ENCODE measurements at regions not wholly inside any gene's neighbourhood (a gene's known extent, or its start where the extent isn't known, plus 50 kb on each side); places are given as distances from the start of the nearest gene placed in this dataset.

GRCh38 chr15:61736790-61737189 is 323.5 kb downstream of the VPS13C start:
- no peak for DNase-seq

GRCh38 chr15:61731099-61731498 is 329.1 kb downstream of the VPS13C start:
- no peak for DNase-seq

- DNase-seq = no peak
Measured at GRCh38 chr15:61729646-61730045, 330.6 kb downstream of the VPS13C start.

GRCh38 chr15:61726166-61726565 is 334.1 kb downstream of the VPS13C start:
- DNase-seq = no peak

GRCh38 chr15:61725251-61725650 is 335.0 kb downstream of the VPS13C start:
- DNase-seq = no peak

- DNase-seq = no peak
Measured at GRCh38 chr15:61724251-61724939, 335.9 kb downstream of the VPS13C start.

- DNase-seq = no peak
Measured at GRCh38 chr15:61721418-61721817, 338.8 kb downstream of the VPS13C start.

- no peak for DNase-seq
Measured at GRCh38 chr15:61720197-61720704, 340.0 kb downstream of the VPS13C start.

- no peak for DNase-seq
Measured at GRCh38 chr15:61715082-61715481, 345.2 kb downstream of the VPS13C start.

- no peak for DNase-seq
Measured at GRCh38 chr15:61712129-61712759, 348.0 kb downstream of the VPS13C start.

GRCh38 chr15:61702224-61703020 is 357.8 kb downstream of the VPS13C start:
- DNase-seq = no peak

GRCh38 chr15:61701455-61701854 is 358.8 kb downstream of the VPS13C start:
- no peak for DNase-seq

GRCh38 chr15:61700803-61701202 is 359.4 kb downstream of the VPS13C start:
- no peak for DNase-seq

GRCh38 chr15:61697796-61698195 is 362.5 kb downstream of the VPS13C start:
- DNase-seq = no peak

- DNase-seq = no peak
Measured at GRCh38 chr15:61689067-61689466, 371.2 kb downstream of the VPS13C start.

- DNase-seq = no peak
Measured at GRCh38 chr15:61687651-61688050, 372.6 kb downstream of the VPS13C start.

- DNase-seq = no peak
Measured at GRCh38 chr15:61687124-61687523, 373.1 kb downstream of the VPS13C start.

GRCh38 chr15:61685971-61686370 is 374.3 kb downstream of the VPS13C start:
- DNase-seq = peak; percentile 72

GRCh38 chr15:61685534-61685933 is 374.7 kb downstream of the VPS13C start:
- DNase-seq = no peak

- DNase-seq = no peak
Measured at GRCh38 chr15:61684749-61685467, 375.3 kb downstream of the VPS13C start.

GRCh38 chr15:61682891-61683735 is 377.1 kb downstream of the VPS13C start:
- no peak for DNase-seq

- no peak for DNase-seq
Measured at GRCh38 chr15:61681676-61682075, 378.6 kb downstream of the VPS13C start.
